ENCODE measurements at regions not wholly inside any gene's neighbourhood (a gene's known extent, or its start where the extent isn't known, plus 50 kb on each side); places are given as distances from the start of the nearest gene placed in this dataset.

DNA sequence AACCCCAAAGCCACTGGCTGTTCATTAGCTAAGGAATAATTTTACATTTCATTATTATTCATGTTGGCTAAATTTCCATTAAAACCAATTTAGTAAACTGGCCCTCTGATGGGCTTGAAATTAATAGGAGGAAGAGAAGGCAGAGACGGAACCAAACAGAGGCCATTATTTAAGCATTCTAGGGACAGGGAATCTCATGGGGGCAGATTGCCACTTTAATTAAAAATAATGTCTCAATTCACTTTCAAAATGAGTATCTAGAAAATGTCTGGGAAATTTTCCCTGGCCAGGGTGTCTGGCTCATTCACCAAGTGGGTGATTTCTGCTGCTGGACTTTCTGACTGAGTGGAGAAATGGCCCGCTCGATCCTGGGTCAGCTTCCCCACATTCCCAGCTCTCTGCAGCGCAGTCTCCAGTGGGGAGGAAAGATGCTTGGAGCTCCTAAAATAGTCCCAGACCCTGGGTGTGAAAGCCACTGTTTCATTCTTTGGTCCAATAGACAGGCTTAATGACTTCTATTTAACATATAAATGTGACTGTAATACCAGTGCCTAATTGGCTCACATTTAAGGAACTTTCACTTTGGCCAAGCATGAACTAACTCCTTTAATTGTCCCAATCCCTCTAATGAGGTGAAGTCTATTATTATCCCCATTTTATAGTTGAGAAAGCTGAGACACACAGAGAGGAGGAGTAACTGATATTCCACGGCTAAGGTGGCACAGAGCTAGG, 64.3 kb downstream of the IRX6 start:
- TF ChIP-seq EZH2phosphoT487 (IDR thresholded peaks at IDR 0.05; ENCODE audit: borderline replicate concordance, low read depth, low read length): no peak
- TF ChIP-seq, protein P1, sequence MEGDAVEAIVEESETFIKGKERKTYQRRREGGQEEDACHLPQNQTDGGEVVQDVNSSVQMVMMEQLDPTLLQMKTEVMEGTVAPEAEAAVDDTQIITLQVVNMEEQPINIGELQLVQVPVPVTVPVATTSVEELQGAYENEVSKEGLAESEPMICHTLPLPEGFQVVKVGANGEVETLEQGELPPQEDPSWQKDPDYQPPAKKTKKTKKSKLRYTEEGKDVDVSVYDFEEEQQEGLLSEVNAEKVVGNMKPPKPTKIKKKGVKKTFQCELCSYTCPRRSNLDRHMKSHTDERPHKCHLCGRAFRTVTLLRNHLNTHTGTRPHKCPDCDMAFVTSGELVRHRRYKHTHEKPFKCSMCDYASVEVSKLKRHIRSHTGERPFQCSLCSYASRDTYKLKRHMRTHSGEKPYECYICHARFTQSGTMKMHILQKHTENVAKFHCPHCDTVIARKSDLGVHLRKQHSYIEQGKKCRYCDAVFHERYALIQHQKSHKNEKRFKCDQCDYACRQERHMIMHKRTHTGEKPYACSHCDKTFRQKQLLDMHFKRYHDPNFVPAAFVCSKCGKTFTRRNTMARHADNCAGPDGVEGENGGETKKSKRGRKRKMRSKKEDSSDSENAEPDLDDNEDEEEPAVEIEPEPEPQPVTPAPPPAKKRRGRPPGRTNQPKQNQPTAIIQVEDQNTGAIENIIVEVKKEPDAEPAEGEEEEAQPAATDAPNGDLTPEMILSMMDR (conservative IDR thresholded peaks at IDR 0.05; ENCODE audit: low read length): no peak
